ENCODE measurements at regions not wholly inside any gene's neighbourhood (a gene's known extent, or its start where the extent isn't known, plus 50 kb on each side); places are given as distances from the start of the nearest gene placed in this dataset.

DNA sequence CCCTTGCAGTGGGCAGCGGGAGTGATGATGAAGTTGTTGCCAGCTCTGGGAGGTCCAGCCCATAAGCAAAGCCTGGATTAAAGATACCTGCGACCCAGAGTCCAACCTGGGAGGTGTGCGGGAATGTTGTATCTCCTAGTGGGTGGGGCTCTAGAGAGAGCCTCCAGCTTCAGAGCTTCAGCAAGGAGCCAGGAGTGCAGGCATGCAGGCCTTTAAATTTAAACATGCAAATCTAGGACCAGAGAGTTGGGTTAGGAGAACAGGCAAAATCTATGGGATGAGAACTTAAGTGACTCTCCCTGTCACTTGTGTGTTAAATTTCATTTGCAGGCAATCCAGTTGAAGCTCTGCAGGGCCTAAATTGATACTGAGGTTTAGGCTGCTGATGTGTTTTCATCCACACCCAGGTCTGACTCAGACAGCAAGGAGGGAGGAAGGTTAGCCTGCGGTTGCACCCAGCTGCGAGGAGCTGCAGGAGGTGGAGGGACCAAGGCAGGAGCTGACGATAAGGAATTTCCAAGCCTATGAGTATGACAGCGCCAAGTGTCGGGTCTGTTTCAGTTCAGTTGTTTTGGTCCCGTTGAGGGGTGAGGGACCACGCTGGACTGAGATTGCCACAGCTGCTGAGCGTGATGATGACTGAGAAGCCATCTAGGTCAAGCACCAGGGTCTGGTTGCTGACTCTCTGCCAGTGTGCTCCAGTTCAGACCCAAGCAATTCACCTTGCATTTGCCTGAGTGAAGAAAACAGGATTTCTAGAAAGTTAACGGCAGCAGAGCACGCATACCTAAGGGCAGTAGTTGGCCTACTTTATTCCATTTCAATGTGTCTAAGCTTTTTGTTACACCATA is 243.0 kb downstream of the ICE1 start:
- Histone ChIP-seq H3K4me3 (no peak overlapping the region), H3K9me3 (no peaks in the 10 kb centered on the region), H3K36me3 (no peaks in the 10 kb centered on the region), H3K27me3 (peaks cover 7% of the 10 kb centered on the region; the same call in 1 of the 2 replicates)
- DNase-seq: peak; percentile 88

DNA sequence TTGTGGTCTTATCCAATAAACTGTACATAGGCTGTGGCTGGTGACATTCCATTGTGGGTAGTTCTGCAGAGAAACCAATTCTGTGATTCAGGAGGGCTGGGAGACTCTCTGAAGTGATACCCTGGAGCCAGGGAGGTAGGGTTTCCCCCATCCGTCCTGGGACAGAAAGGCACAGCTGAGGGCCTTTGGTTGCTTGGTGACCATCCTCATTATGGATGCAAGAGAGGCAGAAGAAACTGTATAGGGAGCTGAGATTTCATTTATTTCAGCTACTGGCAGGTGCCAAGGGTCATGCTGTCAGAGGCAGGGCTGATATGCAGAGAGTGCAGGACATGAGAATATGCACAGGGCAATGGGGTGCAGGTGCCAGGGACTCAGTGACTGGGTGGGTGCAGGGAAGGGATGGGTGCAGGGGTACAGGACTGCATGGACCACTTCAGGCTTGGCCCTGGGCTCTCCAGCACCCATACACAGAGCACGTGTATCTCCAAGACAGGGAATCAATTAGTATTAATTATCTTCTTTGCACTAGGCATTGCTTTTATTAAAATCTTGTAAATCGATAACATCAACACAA is 236.5 kb downstream of the ICE1 start:
- no peak overlapping the region for H3K4me3 ChIP-seq
- no peak for DNase-seq
- peaks cover 3% of the 10 kb centered on the region; the same call in 1 of the 2 replicates for H3K9me3 ChIP-seq
- H3K36me3 ChIP-seq: no peaks in the 10 kb centered on the region
- peaks cover 18% of the 10 kb centered on the region for H3K27me3 ChIP-seq

DNA sequence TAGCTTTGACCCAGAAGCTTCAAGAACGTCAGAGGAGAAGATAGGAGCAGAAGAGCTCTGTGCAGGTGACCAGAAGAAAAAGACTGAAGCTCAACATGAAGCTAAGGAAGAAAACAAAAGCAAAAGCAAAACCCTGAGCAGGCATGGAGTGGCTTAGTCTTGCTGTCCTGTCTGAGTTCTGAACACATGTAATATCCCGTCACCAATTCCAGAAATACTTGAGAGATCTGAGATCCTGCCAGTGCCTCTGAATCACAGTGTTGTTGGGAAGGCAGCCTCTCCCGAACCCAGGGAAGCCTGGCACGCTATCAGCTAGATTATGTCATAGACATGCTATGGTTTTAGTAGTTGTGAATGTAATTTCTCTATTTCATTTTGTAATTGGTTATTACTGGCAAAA is 235.7 kb downstream of the ICE1 start:
- no peaks in the 10 kb centered on the region for H3K36me3 ChIP-seq
- peaks cover 18% of the 10 kb centered on the region for H3K27me3 ChIP-seq
- peaks cover 3% of the 10 kb centered on the region; the same call in 1 of the 2 replicates for H3K9me3 ChIP-seq
- DNase-seq: peak; percentile 96
- H3K4me3 ChIP-seq: no peak overlapping the region

DNA sequence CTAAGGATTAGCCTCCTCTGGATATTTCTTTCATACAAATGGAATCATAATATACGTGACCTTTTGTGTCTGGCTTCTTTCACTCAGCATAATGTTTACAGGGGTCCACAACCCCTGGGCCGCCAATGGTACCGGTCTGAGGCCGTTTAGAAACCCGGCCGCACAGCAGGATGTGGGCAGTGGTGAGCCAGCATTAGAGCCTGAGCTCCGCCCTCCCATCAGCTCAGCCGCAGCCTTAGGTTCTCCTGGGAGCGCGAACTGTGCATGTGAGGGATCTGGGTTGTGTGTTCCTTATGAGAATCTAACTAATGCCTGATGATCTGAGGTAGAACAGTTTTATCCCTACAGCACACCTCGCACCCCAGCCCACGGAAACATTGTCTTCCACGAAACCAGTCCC is 229.7 kb downstream of the ICE1 start:
- Histone ChIP-seq H3K27me3 (peaks cover 8% of the 10 kb centered on the region), H3K36me3 (no peaks in the 10 kb centered on the region), H3K4me3 (no peak overlapping the region), H3K9me3 (peaks cover 3% of the 10 kb centered on the region; the same call in 1 of the 2 replicates)
- DNase-seq: no peak

DNA sequence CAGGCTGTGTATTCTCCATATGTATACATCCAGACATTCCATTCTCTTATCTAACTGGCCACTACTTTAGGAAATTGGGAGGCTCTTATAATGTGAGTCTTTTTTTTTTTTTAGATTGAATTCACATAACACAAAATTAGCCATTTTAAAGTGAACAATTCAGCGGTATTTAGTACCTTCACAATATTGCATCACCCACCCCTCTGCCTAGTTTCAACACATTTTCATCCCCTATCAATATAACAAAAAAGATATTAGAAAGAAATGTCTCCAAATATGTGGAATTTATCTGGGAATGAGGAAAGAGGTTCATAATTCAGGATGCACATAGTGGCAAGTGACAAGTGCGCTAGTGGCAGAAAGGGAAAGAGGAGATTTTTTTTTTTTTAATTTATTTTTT is 228.5 kb downstream of the ICE1 start:
- peaks cover 8% of the 10 kb centered on the region for H3K27me3 ChIP-seq
- H3K36me3 ChIP-seq: no peaks in the 10 kb centered on the region
- DNase-seq: no peak
- peaks cover 3% of the 10 kb centered on the region; the same call in 1 of the 2 replicates for H3K9me3 ChIP-seq
- no peak overlapping the region for H3K4me3 ChIP-seq

DNA sequence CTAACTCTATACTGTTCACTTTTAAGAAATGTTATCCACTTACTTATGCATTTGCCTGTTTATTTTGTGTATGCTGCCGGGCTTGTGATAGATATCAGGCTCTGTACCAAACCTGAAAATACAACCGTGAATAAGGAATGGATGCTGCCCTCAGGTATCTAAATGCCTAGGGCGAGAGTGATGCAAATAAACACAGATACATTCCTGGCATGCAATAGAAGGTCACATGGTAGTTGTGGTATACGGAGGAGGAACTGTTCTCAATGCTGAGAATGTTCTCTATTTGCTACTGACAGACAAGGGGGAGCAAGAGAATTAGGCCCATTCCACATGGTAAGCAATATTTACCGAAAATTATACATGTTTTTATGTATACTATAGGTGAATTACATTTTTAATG is 227.8 kb downstream of the ICE1 start:
- Histone ChIP-seq H3K36me3 (no peaks in the 10 kb centered on the region), H3K27me3 (0 out of 2 replicates have a peak, but pooled peaks cover 4% of the 10 kb centered on the region)
- no peak for DNase-seq

DNA sequence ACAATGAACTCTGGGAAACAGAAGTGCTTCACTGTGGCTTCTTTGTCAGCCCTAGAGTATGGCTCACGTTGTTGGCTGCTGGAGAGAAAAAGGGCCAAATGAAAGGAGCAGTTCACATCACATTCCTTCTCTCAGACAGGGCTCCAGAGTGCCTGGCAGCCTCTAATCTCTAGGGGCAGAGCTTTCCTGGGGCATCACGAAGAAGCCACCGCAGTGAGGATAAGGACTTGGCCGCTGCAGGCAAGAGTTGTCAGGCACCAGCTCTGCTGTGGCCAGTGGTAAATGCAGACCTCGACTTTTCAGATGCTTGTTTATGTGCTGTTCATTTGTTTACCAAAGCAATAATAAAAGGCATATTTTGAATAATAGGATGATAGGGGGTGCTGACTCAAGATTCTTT is 227.2 kb downstream of the ICE1 start:
- Histone ChIP-seq H3K9me3 (no peaks in the 10 kb centered on the region), H3K27me3 (0 out of 2 replicates have a peak, but pooled peaks cover 5% of the 10 kb centered on the region), H3K4me3 (no peak overlapping the region), H3K36me3 (no peaks in the 10 kb centered on the region)
- no peak for DNase-seq

More for the DNA sequence above, 227.8 kb downstream of the ICE1 start:
- H3K4me3 ChIP-seq: no peak overlapping the region
- no peaks in the 10 kb centered on the region for H3K9me3 ChIP-seq

DNA sequence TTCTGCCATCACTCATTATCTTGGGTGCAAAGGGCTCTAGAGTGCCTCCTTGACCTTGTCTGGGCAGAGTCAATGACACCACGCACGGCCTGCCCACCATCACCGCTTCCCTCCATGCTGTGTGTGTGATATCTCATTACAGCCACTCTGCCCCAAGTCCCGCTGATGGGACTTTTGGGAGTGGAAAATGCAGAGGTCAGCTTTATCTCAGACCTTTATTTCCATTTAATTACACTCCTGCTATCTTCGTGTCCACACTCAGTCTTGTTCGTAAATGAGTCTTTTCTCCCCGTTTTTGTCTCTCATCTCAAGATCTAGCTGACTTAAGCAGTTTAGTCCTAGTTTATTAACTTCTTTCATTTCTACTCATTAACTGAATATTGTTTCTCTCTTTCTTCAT is 226.2 kb downstream of the ICE1 start:
- Histone ChIP-seq H3K4me3 (no peak overlapping the region), H3K36me3 (no peaks in the 10 kb centered on the region), H3K9me3 (no peaks in the 10 kb centered on the region), H3K27me3 (0 out of 2 replicates have a peak, but pooled peaks cover 2% of the 10 kb centered on the region)
- no peak for DNase-seq

DNA sequence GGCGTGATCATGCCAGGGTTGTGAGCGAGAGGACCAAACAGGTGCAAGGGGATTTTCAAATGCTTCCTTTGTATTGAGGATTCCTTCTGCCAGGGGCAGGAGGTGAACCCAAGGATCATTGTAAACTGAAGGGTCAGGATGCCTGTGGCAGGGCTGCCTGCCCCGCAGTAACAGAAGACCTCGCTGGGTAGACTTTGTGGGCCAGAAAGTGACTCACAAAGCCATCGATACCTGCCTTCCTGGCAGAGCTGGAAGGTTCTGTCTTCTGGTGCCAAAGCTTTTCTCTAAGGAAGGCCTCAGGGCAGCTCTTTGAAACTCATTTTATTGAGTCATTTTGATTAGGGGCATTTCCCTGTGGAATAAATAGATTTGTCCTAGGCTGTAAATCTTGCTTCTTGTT is 223.4 kb downstream of the ICE1 start:
- Histone ChIP-seq H3K9me3 (no peaks in the 10 kb centered on the region), H3K36me3 (no peaks in the 10 kb centered on the region), H3K4me3 (no peak overlapping the region), H3K27me3 (peaks cover 5% of the 10 kb centered on the region; the same call in 1 of the 2 replicates)
- DNase-seq: no peak

DNA sequence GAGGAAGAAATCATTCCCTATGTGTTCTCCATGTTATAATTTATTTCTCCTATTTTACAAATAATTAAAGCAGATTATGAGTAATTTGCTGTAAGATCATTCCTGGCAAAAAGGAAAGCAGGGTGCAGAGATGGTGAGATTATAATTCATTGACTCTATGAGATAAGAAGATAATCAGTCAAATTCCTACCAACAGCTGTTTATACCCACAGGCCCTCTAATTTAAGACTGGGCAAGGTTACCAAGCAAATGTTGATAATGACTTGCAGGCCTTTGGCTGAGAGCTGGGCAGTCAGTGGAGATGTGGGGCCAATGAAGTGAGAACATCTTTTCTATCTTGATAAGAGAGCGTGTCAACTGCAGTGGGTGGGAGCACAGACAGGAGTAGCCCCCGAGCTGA is 222.7 kb downstream of the ICE1 start:
- H3K4me3 ChIP-seq: no peak overlapping the region
- no peak for DNase-seq
- H3K27me3 ChIP-seq: peaks cover 5% of the 10 kb centered on the region; the same call in 1 of the 2 replicates
- no peaks in the 10 kb centered on the region for H3K9me3 ChIP-seq
- no peaks in the 10 kb centered on the region for H3K36me3 ChIP-seq

DNA sequence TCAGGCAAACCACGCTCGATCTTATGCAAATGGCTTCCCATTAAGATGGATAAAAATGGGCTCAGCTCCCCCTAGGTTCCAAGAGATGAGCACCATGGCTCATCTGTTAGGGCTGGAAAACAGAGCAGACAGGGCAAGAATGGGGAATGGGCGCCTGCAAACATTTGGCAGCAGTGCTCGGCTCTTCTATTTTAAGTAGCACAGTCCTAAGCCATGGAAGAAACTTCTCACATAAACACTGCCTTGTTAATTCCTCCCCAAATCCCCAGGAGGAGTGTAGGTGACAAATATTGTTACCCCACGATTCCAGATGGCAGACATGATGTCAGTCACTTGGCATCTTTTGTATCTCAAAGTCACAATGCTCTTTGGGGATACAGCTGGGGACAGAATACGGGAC is 221.8 kb downstream of the ICE1 start:
- Histone ChIP-seq H3K4me3 (no peak overlapping the region), H3K36me3 (no peaks in the 10 kb centered on the region), H3K27me3 (peaks cover 5% of the 10 kb centered on the region; the same call in 1 of the 2 replicates), H3K9me3 (no peaks in the 10 kb centered on the region)
- DNase-seq: no peak

DNA sequence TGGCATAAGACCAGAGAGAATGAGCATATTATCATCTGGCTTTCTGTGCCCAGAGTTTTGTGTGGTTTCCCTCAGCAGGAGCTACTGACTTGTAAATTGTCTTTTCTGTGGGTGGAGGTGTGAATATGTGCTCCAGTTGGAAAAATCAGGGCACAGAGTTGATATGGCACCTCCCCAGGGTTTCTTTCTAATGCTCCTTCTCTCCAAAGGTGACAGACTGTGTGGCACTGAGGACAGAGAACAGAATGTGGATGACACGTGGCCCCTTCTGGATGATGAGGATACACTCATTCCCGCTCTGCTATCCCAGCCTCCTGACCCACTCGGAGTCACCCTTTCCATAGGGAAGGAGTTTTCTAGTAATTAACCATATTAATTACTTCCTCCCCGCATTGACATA is 221.0 kb downstream of the ICE1 start:
- DNase-seq: no peak
- no peaks in the 10 kb centered on the region for H3K9me3 ChIP-seq
- no peaks in the 10 kb centered on the region for H3K36me3 ChIP-seq
- no peak overlapping the region for H3K4me3 ChIP-seq
- peaks cover 5% of the 10 kb centered on the region; the same call in 1 of the 2 replicates for H3K27me3 ChIP-seq

DNA sequence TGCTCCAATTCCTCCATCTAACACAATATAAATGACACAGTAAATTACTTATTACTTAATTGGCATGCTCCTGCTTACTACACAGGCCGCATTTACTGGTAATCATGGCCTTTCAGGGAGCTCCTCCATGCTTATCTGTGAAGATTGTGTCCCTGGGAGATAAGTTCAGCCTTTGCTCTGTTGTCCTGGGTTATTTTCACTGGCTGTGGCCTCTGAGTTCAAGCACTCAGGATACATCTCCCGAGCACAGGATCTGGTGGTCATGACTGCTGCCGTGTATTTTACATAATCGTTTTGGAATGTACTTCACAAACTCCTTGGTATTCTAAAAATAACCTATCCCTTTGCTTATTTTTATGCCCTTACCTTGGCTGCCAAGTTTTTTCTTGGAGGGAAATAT is 215.7 kb downstream of the ICE1 start:
- Histone ChIP-seq H3K4me3 (no peak overlapping the region), H3K27me3 (peaks cover 17% of the 10 kb centered on the region), H3K9me3 (no peaks in the 10 kb centered on the region), H3K36me3 (no peaks in the 10 kb centered on the region)
- DNase-seq: peak; percentile 17

DNA sequence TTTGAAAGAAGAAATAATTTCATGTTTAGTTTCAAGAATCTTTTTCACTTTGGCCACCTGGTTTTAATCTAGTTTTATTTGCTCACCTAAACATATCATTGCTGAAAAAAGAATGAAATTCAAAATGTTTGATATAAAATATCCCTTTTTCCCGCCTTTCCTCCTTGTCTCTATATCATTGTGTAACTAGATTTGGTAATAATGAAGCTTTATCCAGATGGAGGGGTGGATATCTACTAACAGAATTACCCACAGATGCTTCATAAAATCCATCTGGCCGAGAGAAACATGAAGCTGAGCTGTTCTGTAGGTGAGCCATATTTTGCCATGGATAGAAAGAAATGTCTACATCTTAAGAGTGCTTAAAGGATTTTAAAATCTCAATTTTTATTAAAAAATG is 214.7 kb downstream of the ICE1 start:
- no peak overlapping the region for H3K4me3 ChIP-seq
- H3K36me3 ChIP-seq: no peaks in the 10 kb centered on the region
- DNase-seq: no peak
- H3K9me3 ChIP-seq: no peaks in the 10 kb centered on the region
- H3K27me3 ChIP-seq: peaks cover 27% of the 10 kb centered on the region

DNA sequence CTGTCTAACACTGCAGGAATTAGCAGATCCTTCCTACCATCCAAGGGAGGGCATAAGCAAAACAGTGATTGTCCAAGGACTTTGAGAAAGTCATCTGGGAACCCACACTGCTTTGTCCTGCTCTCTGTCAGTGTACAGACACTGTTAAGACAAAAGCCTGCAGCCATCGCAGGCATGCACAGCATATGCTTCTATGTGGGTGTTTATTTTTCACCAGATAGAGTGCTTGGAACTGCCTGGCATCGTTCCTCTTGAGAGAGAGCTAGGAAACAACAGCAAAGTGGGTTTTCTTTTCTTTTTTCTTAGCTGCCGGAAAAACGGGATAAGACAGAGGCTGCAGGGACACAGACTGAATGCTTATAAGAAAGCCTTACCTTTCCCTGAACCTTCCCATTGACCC is 212.3 kb downstream of the ICE1 start:
- no peaks in the 10 kb centered on the region for H3K9me3 ChIP-seq
- H3K4me3 ChIP-seq: no peak overlapping the region
- no peaks in the 10 kb centered on the region for H3K36me3 ChIP-seq
- H3K27me3 ChIP-seq: peaks cover 31% of the 10 kb centered on the region
- DNase-seq: no peak

DNA sequence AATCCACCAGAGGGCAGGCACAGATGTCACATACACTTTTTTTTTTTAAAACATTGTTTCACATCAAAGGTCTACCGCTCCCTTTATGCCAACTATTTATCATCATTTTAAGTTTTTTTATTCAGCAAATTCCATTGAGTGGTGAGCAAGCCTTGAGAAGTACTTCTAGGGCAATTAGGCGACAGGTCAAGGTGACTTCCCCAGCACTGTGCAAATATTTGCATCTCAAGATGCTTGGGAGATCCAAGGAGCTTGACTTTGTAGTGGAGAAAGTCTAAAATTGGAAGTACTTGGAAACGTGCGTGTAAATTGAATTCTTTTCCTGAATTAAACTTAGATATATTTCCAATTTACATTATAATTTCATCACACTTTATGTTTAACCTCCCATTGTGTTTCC is 211.1 kb downstream of the ICE1 start:
- DNase-seq: no peak
- no peak overlapping the region for H3K4me3 ChIP-seq
- H3K36me3 ChIP-seq: no peaks in the 10 kb centered on the region
- peaks cover 31% of the 10 kb centered on the region for H3K27me3 ChIP-seq
- H3K9me3 ChIP-seq: no peaks in the 10 kb centered on the region

DNA sequence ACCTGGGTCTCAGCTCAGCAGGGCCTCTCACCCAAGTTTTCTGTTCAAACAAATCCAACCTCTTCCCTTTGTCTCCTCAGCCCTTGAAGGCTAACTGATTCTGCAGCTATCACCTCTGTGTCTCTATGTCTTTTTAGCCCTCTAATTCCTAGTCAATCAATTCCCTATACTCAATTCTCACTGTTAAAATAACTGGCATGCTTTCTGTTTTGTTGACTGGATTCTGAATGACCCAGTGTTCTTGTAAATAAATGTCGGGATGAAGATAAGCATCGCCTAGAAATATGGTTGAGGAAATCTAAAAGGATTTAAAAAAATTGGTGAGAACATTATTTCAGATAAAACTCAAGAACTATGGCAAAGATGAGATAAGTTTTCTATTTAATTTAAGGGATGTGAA is 210.2 kb downstream of the ICE1 start:
- no peak for DNase-seq
- Histone ChIP-seq H3K9me3 (no peaks in the 10 kb centered on the region), H3K27me3 (peaks cover 31% of the 10 kb centered on the region), H3K4me3 (no peak overlapping the region), H3K36me3 (no peaks in the 10 kb centered on the region)

DNA sequence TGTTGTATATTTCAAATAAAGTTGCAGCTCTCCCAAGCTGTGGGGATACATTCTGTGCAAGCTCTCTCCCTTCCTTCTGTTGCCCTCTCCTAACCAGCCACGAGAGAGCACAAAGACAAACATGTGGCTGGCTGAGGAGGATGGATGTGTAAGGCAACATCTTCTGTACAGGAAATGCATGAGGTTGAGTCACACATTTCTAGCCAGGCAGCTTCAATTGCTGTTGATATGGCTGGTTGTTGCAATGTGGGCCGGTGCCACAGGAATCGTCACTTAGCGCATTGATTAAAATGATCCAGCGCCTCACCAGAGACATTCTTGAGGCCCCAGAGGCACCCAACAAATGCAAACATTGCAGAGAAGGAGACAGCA is 207.1 kb downstream of the ICE1 start:
- Histone ChIP-seq H3K4me3 (no peak overlapping the region), H3K27me3 (peaks cover 25% of the 10 kb centered on the region), H3K36me3 (no peaks in the 10 kb centered on the region), H3K9me3 (0 out of 2 replicates have a peak, but pooled peaks cover 2% of the 10 kb centered on the region)
- no peak for DNase-seq

Data from MG63 (cell line).